NOMO-1 treated with dmso at 0.1 percent for 144 hours (cell line): ENCODE measurements at regions not wholly inside any gene's neighbourhood (a gene's known extent, or its start where the extent isn't known, plus 50 kb on each side); places are given as distances from the start of the nearest gene placed in this dataset.
"Not testable (repeated sequence)": the region's sequence is repeated elsewhere in the genome, so short reads cannot be mapped to it uniquely, and the experiment has no call there.

ENCODE experiments used
- DNase-seq: peaks from one replicate; lab custom pipeline; 2025; ENCODE audit not compliant: unreplicated experiment; lab: John Stamatoyannopoulos, UW

DNA sequence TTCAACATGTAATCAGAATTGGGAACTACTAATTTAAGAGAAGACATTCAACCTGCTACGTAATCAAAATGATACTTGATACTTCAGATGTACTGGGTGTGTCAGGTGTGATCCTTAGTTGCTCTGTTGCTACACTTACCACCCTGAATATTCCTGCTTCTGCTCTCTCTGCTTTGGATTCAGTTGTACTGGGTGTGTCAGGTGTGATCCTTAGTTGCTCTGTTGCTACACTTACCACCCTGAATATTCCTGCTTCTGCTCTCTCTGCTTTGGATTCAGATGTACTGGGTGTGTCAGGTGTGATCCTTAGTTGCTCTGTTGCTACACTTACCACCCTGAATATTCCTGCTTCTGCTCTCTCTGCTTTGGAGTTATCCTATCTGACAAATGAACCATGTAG is 290.2 kb downstream of the RAB38 start:
- not testable (repeated sequence) for DNase-seq

DNA sequence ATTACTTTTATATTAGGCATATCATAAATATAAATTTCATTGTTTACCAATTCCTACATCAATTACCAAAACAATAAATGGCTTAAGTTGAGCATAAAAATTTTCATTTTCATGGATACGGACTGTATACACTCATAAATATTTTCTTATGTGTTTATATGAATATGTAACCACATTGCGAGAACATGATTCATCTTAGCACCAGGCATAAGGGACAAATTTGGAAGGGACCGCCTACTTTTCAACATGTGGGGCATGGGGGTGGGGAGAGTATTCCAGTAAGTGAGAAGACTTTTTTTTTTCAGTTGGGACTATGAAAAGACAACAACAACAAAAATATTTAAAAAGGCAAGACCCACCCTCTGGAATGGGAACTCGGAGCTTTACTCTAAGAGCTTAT is 296.1 kb downstream of the RAB38 start:
- no peak for DNase-seq

DNA sequence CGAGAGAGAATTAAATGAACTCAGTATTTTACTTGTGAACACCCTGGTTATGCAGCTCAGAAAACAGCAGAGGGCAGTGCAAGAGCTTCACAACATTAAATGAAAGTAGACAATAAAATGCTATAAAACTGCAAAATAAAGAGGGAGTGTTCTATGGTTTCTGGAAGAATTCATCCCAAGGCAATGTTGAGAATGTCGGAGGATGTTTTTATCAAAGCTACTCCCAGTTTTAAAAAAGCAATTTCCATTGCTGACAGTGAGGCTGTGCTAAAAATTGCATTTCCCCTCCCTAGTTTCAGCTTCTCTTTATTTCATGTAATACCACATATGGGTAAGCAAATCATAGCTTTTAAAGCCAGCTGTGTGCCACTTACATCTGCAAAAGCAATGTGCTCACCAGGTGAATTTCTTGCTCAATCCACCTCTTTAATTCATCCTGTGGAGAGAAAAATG is 296.8 kb downstream of the RAB38 start:
- no peak for DNase-seq

DNA sequence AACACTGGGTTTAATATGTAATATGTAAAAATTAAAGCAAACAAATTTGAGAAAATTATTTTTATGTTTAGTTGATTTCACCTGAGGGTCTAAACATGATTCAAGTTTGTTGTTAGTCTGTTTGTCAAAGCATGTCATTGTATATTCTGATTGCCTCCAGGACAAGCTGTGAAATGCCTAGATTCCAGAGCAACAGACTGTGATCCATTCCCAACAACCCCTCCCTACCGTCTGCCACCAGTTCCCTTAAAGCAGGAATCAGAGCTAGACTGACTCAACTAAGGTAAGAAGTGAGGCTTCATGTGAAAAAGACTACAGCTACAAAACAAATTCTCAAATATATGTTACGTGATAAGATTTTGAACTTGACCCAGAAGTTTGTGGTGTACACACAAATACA is 304.2 kb downstream of the RAB38 start:
- no peak for DNase-seq

DNA sequence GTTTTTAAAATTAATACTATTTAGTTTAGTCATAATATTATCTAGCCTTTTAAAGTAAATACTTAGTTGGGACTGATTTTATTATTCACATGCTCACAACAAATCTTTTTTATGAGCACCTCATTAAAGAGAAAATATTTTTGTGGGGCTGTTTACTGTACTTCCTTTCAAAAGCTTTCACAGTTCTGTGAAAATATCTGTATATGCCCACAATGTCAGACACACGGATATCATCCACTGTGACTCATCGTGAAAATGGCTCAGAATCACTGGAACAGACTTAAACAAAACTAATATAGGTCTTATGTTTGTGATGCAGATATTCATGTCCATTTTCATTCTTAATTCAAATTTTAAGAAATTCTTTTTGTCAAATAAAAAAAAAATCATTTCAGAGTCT is 305.2 kb downstream of the RAB38 start:
- no peak for DNase-seq

DNA sequence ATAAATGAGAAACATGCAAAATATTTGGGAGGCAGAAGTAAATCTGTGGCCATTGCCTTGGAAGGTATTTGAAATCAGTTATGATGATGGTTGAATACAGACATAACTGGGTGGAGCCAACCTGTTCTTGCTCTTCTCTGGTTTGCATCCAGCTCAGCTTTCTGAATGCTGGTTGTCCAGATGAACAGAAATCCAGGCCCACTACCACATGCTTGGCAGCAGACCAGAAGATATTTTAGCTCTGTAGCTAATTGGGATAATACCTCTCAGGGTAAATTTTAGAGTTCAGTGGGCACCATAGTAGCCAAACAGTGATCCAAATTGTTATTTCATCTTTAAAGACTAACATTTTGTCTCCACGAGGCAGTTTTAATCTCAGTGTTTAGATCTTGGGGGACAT is 308.3 kb downstream of the RAB38 start:
- DNase-seq: no peak

DNA sequence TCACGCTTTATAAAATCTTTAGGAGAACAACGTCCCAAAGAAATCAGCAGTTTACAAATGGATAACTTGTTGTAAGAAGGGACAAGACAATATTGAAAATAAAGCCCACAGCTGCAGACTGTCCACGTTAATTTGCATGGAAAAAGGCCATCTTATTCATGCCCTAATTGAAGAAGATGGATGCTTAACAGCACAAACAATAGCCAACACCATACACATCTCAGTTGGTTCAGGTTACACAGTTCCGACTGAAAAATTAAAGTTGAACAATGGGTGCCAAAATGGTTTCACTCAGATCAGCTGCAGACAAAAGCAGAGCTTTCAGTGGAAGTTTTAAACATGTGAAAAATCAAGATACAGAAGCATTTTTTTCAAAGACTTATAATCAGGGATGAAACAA is 314.2 kb downstream of the RAB38 start:
- DNase-seq: no peak

DNA sequence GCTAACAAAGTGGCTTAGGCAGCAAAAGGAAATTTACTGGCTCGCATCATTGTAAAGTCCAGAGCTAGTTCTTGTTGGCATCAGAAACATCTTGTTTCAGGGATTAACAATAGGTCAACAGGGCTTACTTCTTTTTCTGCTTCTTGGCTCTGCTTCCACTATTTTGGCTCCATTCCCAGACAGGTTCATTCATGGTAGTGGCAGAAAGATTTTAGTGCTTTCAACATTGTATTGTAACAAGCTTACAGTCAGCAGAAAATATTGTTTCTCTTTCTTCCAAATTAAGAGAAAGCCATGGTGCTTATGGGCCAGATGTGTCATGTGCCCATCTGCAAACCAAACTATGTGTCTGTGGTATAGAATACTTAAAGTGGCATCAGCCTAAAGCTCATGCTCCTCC is 315.6 kb downstream of the RAB38 start:
- DNase-seq: no peak

DNA sequence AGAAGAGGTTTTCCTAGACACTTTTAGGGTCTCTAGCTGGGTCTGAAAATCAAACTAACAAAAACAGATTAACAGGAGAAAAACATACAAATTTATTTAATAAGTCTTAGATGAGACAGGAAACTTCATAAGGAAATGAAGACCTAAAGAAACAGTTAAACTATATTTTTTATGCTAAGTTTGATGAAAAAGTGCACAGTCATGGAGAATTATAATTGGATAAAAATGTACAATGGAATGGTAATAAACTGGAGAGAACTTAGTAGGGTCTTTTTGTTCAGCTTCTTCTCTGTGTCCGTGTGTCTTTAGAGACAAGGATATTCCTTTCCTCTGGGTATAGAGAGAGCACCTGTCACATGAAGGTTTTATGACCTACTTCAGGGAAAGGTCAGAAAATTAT is 323.4 kb downstream of the RAB38 start:
- no peak for DNase-seq

DNA sequence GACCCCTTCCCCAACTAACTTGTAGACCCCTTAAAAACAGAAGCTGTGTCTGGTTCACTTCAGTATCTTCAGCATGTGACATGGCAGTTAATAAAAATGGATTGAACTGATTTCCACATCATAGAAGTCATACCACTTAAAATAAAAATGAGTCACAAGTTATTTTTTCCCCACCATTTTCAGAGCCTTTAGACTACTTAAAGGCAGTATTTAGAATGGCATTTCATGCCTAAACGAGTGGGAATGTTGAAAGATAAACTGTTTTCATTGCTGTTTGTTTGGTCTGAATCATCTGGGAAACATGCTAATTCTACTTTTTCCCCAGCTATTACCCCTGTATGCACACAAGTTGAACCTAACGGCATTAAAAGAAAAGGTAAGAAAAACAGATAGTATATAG is 324.0 kb downstream of the RAB38 start:
- no peak for DNase-seq

DNA sequence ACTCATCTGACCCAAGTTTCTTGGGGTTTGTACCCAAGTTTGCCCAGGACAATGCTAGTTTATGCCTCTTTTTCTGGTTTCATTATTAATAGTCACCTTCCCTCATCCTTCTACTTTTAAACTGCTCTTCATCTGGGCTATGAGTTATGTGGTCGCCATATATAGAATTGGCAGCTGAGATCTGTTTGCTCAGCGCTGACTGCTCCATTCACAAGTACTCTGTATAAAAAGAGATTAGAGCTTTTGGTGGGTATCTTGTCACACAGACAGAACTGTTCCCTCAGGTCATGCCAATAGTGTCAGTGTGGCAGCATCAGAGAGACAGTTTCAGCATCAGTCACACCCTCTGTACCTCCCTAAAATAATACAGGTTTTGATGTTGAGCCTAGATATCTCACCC is 326.0 kb downstream of the RAB38 start:
- DNase-seq: no peak

DNA sequence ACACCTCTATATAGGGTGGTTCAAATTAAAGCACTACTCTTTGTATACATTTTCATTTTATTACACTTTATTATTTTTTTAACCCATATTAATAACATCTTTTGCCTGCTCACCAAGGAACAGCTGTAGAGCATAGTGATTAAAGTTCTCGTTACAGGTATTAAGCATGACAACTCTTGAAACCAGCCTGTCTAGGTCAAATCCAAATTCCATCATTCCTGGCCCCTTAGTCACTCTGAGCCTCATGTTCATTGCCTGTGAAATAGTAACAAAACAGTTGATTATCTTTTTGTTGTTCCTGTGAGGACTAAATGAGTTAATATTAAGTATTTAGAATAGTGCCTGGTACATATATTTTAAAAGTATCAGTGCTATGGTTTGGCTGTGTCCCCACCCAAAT is 334.5 kb downstream of the RAB38 start:
- DNase-seq: no peak

DNA sequence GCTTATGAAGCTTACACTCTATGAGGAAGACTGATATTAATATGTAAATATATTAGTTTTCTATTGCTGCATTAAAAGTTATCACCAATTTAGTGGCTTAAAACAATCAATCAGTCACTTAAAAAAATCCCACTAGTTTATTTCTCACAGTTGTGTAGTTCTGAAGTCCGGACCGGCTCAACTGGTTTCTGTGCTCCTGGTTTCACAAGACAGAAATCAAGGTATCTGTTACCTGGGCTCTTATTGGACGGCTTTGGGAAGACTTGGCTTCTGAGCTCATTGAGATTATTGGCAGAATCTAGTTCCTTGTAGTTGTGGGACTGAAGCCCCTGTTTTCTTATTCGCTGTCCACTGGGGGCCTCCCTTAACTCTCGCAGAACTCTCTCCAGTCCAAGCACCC is 343.0 kb downstream of the RAB38 start:
- DNase-seq: no peak

DNA sequence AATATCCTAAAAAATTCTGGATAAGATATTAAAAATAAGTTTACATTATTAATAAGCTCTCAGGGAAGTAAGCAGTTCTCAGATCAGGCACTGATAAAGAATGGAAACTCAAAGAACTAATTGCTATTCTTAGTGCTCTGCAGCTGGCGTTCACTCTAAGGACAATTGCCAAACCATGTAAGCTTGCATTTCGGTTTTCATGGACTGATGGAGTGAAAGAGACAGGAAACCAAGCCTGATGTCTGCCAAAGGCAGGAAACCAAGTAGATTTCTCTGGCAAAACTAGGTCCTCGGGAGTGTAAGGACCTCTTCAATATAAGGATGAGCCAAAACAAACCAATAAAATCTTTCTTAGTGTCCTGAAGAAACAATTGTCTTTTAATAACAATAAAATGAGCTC is 355.2 kb downstream of the RAB38 start:
- DNase-seq: no peak

DNA sequence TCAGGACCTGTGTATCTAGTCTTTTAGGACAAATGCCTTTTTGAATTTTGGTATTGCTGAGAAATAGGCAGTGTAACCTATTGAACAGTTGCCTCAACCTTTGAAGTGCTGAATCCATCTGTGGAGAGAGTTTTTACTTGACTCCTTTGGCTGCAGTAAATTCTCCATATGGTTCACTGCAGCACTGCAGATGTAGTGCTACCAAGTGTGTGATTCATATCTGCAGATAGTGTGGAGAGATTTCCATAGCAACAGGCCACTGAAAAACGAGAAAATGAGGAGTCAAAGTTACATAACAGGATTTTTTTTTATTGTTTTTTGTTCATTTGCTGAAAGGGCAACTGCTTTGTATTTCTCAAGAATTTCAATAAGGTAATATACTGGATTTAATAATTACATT is 356.1 kb downstream of the RAB38 start:
- no peak for DNase-seq

DNA sequence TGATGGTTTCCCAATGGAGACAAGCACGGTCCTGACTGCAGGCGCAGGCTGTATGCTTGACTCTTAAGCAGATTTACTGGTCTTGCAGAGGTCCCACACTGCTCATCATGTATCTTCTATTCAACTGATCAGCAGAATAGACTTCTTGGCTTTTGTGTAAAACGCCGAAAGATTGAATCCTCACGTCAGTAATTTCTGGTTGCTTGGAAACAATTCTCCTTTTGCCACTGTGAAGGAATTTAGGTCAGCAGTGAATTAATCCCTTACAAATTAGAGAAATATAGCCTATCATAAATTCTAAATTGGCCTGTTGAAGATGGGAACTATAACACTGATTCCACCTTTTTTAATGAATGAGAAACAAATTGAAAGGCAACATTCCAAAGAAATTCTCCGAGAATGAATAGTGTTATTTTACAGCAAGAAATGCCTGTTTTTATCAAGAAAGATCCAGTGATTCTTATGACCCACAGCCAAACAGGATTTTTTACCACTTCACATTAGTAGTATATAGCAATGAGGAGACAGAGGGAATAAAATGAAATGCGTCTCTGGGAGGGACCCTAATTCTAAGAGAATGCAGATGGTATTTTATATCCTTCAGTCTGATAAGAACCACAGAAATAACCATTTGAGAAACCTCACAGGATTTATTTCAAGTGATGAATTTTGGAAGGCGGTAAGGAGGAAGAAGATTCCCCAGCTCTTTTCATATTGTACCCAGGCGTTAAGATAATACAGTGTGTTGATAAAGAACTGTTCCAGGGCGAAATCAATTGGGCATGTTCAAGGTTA is 362.5 kb downstream of the RAB38 start:
- DNase-seq: no peak

DNA sequence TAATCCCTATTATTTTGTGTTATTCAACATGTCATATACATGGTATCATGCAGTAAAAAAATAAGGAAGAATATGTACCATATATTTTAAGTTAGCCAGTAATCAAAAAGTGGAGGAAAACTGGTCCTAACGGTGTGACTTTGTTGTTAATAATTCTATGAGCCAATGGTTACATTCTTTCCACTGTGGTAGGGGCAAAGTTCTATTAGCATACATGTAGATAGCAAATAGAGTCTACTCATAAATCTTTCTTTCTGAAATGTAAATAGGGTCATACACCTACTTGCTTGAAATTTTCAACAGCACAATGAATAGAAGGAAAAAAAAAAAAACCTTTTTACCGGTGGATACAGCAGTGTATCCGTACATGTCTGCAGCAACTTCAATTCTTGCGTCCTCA is 364.8 kb downstream of the RAB38 start:
- DNase-seq: no peak

DNA sequence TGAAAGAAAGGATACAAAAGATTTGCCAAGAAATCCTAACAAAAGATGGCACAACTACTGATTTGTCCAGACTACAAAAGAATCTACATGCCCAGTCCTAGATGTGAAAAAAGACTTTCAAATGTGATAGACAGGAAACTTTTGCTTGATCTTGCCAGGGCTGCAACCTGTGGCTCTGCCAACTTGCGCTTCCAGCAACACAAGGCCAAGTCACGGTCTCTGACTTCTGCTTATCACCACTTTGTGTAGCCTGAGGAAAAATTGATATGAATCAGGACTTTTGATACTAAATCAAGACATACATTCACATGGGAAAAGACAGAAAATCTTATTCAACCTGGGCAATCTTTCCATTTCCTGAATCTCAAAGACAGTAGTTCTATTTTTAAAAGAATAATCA is 366.0 kb downstream of the RAB38 start:
- no peak for DNase-seq

DNA sequence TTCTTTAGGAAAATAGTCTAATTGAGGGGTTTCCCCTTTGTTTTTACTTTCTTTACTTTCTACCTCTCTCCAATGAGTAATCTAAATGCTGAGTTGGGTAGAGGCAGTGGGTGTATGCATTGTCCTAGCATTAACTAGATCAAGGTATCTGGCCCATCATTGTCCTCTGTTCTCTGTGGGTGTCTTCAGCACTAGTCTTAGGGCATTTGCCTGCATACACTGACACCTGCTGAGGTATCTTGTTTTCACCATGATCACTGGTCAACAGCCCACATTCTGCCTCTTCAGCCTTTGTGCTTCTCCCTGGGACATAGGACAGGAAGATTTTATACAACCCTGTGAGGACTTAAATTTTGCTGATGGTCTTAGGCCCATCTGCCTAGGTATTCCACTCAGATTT is 371.1 kb downstream of the RAB38 start:
- no peak for DNase-seq

DNA sequence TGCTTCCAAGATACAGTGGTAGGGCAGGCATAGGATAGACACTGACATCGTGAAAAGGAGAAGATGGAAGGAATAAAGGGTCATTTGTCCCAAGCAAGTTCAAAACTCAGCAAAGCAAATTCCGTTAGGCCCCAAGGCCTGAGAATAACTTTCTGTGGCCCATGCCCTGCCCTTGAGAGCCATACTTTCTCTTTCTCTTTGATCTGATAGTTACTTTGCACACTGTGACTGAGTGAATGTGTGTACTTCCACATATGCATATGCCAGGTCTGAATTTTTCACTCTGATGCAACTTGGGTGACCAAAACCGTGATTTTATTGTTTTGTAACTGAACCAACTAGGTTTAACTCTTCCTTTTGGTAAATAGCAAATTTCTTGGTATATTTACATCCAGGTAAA is 371.5 kb downstream of the RAB38 start:
- DNase-seq: no peak

DNA sequence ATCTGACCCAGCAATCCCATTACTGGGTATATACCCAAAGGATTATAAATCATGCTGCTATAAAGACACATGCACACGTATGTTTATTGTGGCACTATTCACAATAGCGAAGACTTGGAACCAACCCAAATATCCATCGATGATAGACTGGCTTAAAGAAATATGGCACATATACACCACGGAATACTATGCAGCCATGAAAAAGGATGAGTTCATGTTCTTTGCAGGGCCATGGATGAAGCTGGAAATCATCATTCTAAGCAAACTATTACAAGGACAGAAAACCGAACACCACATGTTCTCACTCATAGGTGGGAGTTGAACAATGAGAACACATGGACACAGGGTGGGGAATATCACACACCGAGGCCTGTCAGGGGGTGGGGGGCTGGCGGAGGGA is 390.4 kb downstream of the RAB38 start:
- DNase-seq: not testable (repeated sequence)

DNA sequence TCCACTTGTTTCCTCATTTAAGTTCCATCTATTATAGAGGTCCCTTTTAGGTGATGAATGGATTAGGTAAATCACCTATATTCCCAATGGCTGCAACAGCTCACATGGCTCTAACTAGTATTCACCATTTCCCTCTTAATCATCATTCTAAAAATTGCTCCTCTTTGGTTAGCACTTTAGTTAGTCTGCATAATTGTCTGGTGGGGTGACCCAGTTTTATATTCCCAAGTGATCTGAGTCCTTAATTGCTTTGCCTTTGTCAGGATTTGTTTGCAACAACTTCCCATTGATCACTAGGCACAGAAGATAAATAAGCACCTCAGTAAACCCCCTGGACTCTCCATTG is 395.2 kb downstream of the RAB38 start:
- no peak for DNase-seq

DNA sequence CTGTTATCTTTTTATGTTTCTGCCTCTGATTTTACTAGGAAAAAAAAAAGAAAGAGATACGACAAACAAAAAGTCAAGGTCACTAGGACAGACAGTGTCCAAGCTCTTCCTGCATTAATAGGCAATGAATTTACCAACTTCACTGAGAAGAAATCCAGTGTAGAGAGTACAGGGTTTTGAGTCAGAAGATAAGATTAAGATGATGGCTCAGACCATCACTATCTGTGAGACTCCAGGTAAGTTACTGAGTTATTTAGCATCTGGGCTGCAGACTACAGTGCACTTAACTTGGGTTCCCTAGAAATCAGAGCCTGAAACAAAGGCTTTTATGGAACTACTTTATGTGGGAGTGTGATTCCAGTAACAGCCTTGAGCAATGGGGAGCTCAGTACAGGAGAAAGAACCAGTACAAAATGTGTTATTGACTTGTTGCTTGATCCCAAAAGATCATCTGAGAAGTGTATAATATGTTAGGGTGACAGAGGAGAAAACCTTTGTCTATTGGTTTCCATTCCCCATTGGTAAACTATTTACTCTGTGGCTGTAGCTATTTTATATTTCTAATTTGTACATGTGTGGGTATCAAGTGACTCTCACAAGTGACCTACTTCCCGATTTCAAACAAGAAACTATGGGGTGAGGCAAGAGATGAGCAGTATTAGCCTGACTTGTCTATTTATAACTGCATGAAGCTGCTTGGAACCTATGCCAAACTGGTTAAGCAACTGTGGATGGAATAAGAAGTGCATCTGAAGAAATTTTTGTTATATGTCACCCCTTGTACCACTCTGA is 395.8 kb downstream of the RAB38 start:
- no peak for DNase-seq
